Mammary epithelial cell (primary cell): ENCODE measurements at regions not wholly inside any gene's neighbourhood (a gene's known extent, or its start where the extent isn't known, plus 50 kb on each side); places are given as distances from the start of the nearest gene placed in this dataset.

Experiments used
- CTCF ChIP-seq, 2 donors: IDR thresholded peaks in 1 of 2; conservative IDR thresholded peaks in 1 of 2; 2 replicates each; pipeline ENCODE4 v1.5.1; 2011 to 2012; ENCODE audit warnings: inconsistent platforms in 2 of 2, low read length in 2 of 2, mild to moderate bottlenecking in 2 of 2, control low read depth in 1 of 2, low read depth in 1 of 2; ENCODE audit not compliant: insufficient read depth in 1 of 2; ENCODE audit errors: extremely low read depth in 1 of 2
- EZH2 ChIP-seq: IDR thresholded peaks from 2 replicates; pipeline ENCODE4 v1.6.1; 2012; ENCODE audit warnings: low read length, inconsistent platforms, borderline replicate concordance

- no peak for TF ChIP-seq CTCF (conservative IDR thresholded peaks at IDR 0.05 in 1 of 2, IDR thresholded peaks at IDR 0.05 in 1 of 2; ENCODE audit: extremely low read depth in 1 of 2, insufficient read depth in 1 of 2, low read depth in 1 of 2, low read length in 2 of 2)
- no peak for TF ChIP-seq EZH2
Measured at GRCh38 chr13:50322006-50322405, 306.8 kb downstream of the KCNRG start.
